ENCODE measurements at regions not wholly inside any gene's neighbourhood (a gene's known extent, or its start where the extent isn't known, plus 50 kb on each side); places are given as distances from the start of the nearest gene placed in this dataset.
A peak's percentile ranks its signal among the peaks of the same experiment; 100 is the strongest.

- Histone ChIP-seq H3K36me3 (no peaks in the 10 kb centered on the region), H3K27ac (no peak overlapping the region), H3K4me3 (no peak overlapping the region), H3K4me1 (replicated peaks) (no peaks in the 10 kb centered on the region), H3K9me3 (replicated peaks) (no peaks in the 10 kb centered on the region), H3K27me3 (replicated peaks) (no peaks in the 10 kb centered on the region)
- no peak for DNase-seq (ENCODE audit: low read depth in 1 of 2, low spot score in 2 of 2)
Observed at GRCh38 chr2:57959390-57959789, 87.2 kb upstream of the VRK2 start.

DNA sequence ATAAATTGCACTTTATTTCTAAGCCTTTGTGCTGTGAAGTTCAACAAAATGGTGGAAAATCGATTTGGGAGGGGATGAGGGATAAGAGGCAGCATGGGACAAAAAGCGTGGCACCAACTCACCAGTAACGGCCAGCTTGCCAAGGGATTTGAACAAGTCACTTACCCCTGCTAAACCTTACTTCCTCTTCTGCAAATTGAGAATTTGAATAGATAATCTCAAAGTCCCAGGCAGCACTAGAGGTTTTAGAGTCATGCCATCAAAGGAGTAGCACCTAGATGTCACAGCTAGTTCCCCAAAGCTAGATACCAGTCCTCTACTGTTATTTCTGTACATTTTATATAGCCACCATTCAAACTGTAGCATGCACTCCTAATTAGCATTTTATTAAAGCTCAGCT is 83.7 kb upstream of the VRK2 start:
- Histone ChIP-seq H3K27me3 (replicated peaks) (no peaks in the 10 kb centered on the region), H3K9me3 (replicated peaks) (no peaks in the 10 kb centered on the region), H3K4me3 (no peak overlapping the region), H3K4me1 (replicated peaks) (no peaks in the 10 kb centered on the region), H3K27ac (no peak overlapping the region), H3K36me3 (no peaks in the 10 kb centered on the region)
- no peak for DNase-seq (ENCODE audit: low read depth in 1 of 2, low spot score in 2 of 2)

- Histone ChIP-seq H3K9me3 (replicated peaks) (no peaks in the 10 kb centered on the region), H3K4me1 (replicated peaks) (no peaks in the 10 kb centered on the region), H3K4me3 (no peak overlapping the region), H3K27ac (no peak overlapping the region), H3K27me3 (replicated peaks) (0 out of 2 replicates have a peak, but pooled peaks cover 2% of the 10 kb centered on the region), H3K36me3 (no peaks in the 10 kb centered on the region)
- no peak for DNase-seq (ENCODE audit: low read depth in 1 of 2, low spot score in 2 of 2)
Observed at GRCh38 chr2:57965219-57965618, 81.4 kb upstream of the VRK2 start.

- Histone ChIP-seq H3K27ac (no peak overlapping the region), H3K4me1 (replicated peaks) (no peaks in the 10 kb centered on the region), H3K36me3 (no peaks in the 10 kb centered on the region), H3K4me3 (no peak overlapping the region), H3K9me3 (replicated peaks) (no peaks in the 10 kb centered on the region), H3K27me3 (replicated peaks) (0 out of 2 replicates have a peak, but pooled peaks cover 2% of the 10 kb centered on the region)
- DNase-seq (ENCODE audit: low read depth in 1 of 2, low spot score in 2 of 2): no peak
Observed at GRCh38 chr2:57965961-57966360, 80.6 kb upstream of the VRK2 start.

GRCh38 chr2:57973621-57974186 is 72.9 kb upstream of the VRK2 start:
- Histone ChIP-seq H3K36me3 (no peaks in the 10 kb centered on the region), H3K4me3 (no peak overlapping the region), H3K27me3 (replicated peaks) (0 out of 2 replicates have a peak, but pooled peaks cover 2% of the 10 kb centered on the region), H3K27ac (no peak overlapping the region), H3K4me1 (replicated peaks) (no peaks in the 10 kb centered on the region), H3K9me3 (replicated peaks) (no peaks in the 10 kb centered on the region)
- DNase-seq (ENCODE audit: low read depth in 1 of 2, low spot score in 2 of 2): no peak

DNA sequence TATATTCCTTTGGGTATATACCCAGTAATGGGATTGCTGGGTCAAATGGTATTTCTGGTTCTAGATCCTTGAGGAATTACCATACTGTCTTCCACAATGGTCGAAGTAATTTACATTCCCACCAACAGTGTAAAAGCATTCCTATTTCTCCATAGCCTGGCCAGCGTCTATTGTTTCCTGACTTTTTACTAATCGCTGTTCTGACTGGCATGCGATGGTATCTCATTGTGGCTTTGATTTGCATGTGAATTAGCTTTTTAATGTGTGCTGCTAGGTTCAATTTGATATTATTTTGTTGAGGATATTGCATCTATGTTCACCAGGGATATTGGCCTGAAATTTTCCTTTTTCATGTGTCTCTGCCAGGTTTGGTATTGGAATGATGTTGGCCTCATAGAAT is 67.4 kb upstream of the VRK2 start:
- no peaks in the 10 kb centered on the region for H3K27me3 ChIP-seq (replicated peaks)
- no peak for DNase-seq (ENCODE audit: low read depth in 1 of 2, low spot score in 2 of 2)
- no peaks in the 10 kb centered on the region for H3K4me1 ChIP-seq (replicated peaks)
- no peak overlapping the region for H3K27ac ChIP-seq
- H3K36me3 ChIP-seq: no peaks in the 10 kb centered on the region
- no peaks in the 10 kb centered on the region for H3K9me3 ChIP-seq (replicated peaks)
- H3K4me3 ChIP-seq: no peak overlapping the region

- H3K4me3 ChIP-seq: no peak overlapping the region
- peak in 1 of 2 experiments; percentile 10 for DNase-seq (ENCODE audit: low read depth in 1 of 2, low spot score in 2 of 2)
- no peaks in the 10 kb centered on the region for H3K4me1 ChIP-seq (replicated peaks)
- no peaks in the 10 kb centered on the region for H3K27me3 ChIP-seq (replicated peaks)
- H3K27ac ChIP-seq: no peak overlapping the region
- no peaks in the 10 kb centered on the region for H3K36me3 ChIP-seq
- no peaks in the 10 kb centered on the region for H3K9me3 ChIP-seq (replicated peaks)
Observed at GRCh38 chr2:57981083-57981768, 65.4 kb upstream of the VRK2 start.

GRCh38 chr2:57987835-57988573 is 58.6 kb upstream of the VRK2 start:
- DNase-seq (ENCODE audit: low read depth in 1 of 2, low spot score in 2 of 2): no peak
- Histone ChIP-seq H3K36me3 (no peaks in the 10 kb centered on the region), H3K27ac (no peak overlapping the region), H3K9me3 (replicated peaks) (no peaks in the 10 kb centered on the region), H3K4me3 (no peak overlapping the region), H3K4me1 (replicated peaks) (no peaks in the 10 kb centered on the region), H3K27me3 (replicated peaks) (no peaks in the 10 kb centered on the region)

GRCh38 chr2:57990118-57990725 is 56.4 kb upstream of the VRK2 start:
- Histone ChIP-seq H3K36me3 (no peaks in the 10 kb centered on the region), H3K27me3 (replicated peaks) (no peaks in the 10 kb centered on the region), H3K27ac (no peak overlapping the region), H3K9me3 (replicated peaks) (no peaks in the 10 kb centered on the region), H3K4me3 (no peak overlapping the region), H3K4me1 (replicated peaks) (no peaks in the 10 kb centered on the region)
- DNase-seq (ENCODE audit: low read depth in 1 of 2, low spot score in 2 of 2): no peak

Measured in SJSA1 (cell line).